OCI-LY7 (cell line): ENCODE measurements at regions not wholly inside any gene's neighbourhood (a gene's known extent, or its start where the extent isn't known, plus 50 kb on each side); places are given as distances from the start of the nearest gene placed in this dataset.
"Not testable (repeated sequence)": the region's sequence is repeated elsewhere in the genome, so short reads cannot be mapped to it uniquely, and the experiment has no call there.

ENCODE experiments used
- BruUV-seq: library from RNA; stranded (reverse); fragments of 400-500 nt; replicated peaks from 2 replicates; lab custom pipeline; 2021; lab: Mats Ljungman, UMichigan
- CTCF ChIA-PET: fragments of 300-600 bp; sonication (Branson Sonifier 250); formaldehyde crosslinking; loops from one replicate; lab custom pipeline; 2022; ENCODE audit warnings: antibody characterized with exemption; ENCODE audit not compliant: unreplicated experiment; lab: Charles Lee
- POLR2A ChIA-PET: fragments of 300-600 bp; sonication (Branson Sonifier 250); formaldehyde crosslinking; loops from one replicate; lab custom pipeline; 2022; ENCODE audit warnings: antibody characterized with exemption; lab: Charles Lee
- DNase-seq: peaks from one replicate; pipeline ENCODE4 v3.0.0-alpha.2; 2015; ENCODE audit warnings: low spot score
- H2AFZ ChIP-seq: fragments of 200-600 bp; sonication (generic), shearing (Covaris generic); 2 replicates; pipeline ENCODE4 v1.6.1; 2014; ENCODE audit warnings: mild to moderate bottlenecking, antibody characterized with exemption, low read length, moderate library complexity
- H3K27ac ChIP-seq: fragments of 200-600 bp; sonication (generic); 2 replicates; pipeline ENCODE4 v1.5.1; 2014; ENCODE audit warnings: mixed run types, low read depth, mild to moderate bottlenecking, moderate library complexity, low read length, inconsistent platforms; ENCODE audit not compliant: poor library complexity, severe bottlenecking
- H3K36me3 ChIP-seq: fragments of 200-600 bp; sonication (generic); 2 replicates; pipeline ENCODE4 v1.6.1; 2014; ENCODE audit warnings: mild to moderate bottlenecking, antibody characterized with exemption, low read length, moderate library complexity, mixed read lengths; ENCODE audit not compliant: insufficient read depth
- H3K4me1 ChIP-seq: fragments of 200-600 bp; sonication (generic); 2 replicates; pipeline ENCODE4 v1.5.1; 2014; ENCODE audit warnings: mild to moderate bottlenecking, low read length; ENCODE audit not compliant: insufficient read depth, poor library complexity, severe bottlenecking
- H3K4me2 ChIP-seq: fragments of 200-600 bp; sonication (generic); 2 replicates; pipeline ENCODE4 v1.6.1; 2014; ENCODE audit warnings: mild to moderate bottlenecking, low read length
- H3K4me3 ChIP-seq: fragments of 200-600 bp; sonication (generic); 2 replicates; pipeline ENCODE4 v1.5.1; 2014; ENCODE audit warnings: mild to moderate bottlenecking, low read depth, low read length; ENCODE audit not compliant: poor library complexity, severe bottlenecking
- H3K79me2 ChIP-seq: fragments of 200-600 bp; sonication (generic); 2 replicates; pipeline ENCODE4 v1.6.1; 2016; ENCODE audit warnings: low read depth, mild to moderate bottlenecking, low read length, moderate library complexity, mixed read lengths; ENCODE audit not compliant: insufficient read depth
- H3K9me2 ChIP-seq: fragments of 200-600 bp; sonication (generic); 2 replicates; pipeline ENCODE4 v1.6.1; 2016; ENCODE audit warnings: mild to moderate bottlenecking, low read length, mixed read lengths; ENCODE audit not compliant: insufficient read depth
- H3K9me3 ChIP-seq: fragments of 200-600 bp; sonication (generic); 2 replicates; pipeline ENCODE4 v1.6.1; 2014; ENCODE audit warnings: mild to moderate bottlenecking, mixed run types, low read length, mixed read lengths
- H4K20me1 ChIP-seq: fragments of 200-600 bp; sonication (generic); 2 replicates; pipeline ENCODE4 v1.6.1; 2014; ENCODE audit warnings: mild to moderate bottlenecking, antibody characterized with exemption, low read length, moderate library complexity, mixed read lengths; ENCODE audit not compliant: insufficient read depth
- CTCF ChIP-seq: fragments of 200-600 bp; sonication (generic); conservative IDR thresholded peaks from 2 replicates; pipeline ENCODE4 v1.5.1; 2014; ENCODE audit warnings: mild to moderate bottlenecking, antibody characterized with exemption, low read length, moderate library complexity, mixed read lengths
- EZH2phosphoT487 ChIP-seq: fragments of 200-600 bp; sonication (generic); IDR thresholded peaks from 2 replicates; pipeline ENCODE4 v1.6.1; 2018; ENCODE audit warnings: low read depth, borderline replicate concordance, mild to moderate bottlenecking, mixed run types, antibody characterized with exemption, low read length, moderate library complexity, mixed read lengths
- intact Hi-C: fragments of 100-400 bp; cut with micrococcal nuclease; formaldehyde crosslinking; loops from one replicate; pipeline ENCODE4 v1.10.0; 2022; ENCODE audit not compliant: unreplicated experiment

DNA sequence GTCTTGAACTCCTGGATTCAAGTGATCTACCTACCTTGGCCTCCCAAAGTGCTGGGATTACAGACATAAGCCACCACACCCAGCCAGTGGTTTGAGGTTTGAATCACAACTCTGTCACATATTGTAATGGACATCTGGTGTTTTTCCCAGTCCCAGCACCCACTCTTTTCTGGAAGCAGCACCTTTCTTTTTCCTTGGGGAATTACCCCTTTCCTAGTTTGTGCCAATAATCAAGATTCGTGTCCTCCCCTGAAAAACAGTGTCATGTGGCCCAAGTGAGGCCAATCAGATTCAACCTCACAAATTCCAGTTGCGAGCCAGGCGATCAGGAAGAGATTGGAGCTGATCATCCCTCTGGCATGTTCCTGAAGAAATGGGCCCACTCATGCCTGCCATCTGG lies 71.7 kb upstream of the SGK1 start:
- Histone ChIP-seq H3K79me2 (no peaks in the 10 kb centered on the region), H3K4me3 (no peak overlapping the region), H3K4me2 (no peak overlapping the region), H3K9me2 (no peaks in the 10 kb centered on the region), H3K27ac (no peak overlapping the region), H3K4me1 (no peaks in the 10 kb centered on the region), H3K9me3 (0 out of 2 replicates have a peak, but pooled peaks cover 3% of the 10 kb centered on the region), H2AFZ (no peak overlapping the region), H3K36me3 (no peaks in the 10 kb centered on the region), H4K20me1 (no peaks in the 10 kb centered on the region)
- CTCF ChIA-PET = no interaction called here
- POLR2A ChIA-PET = no interaction called here
- no TSS peak for BruUV-seq
- no peak for DNase-seq
- no peak for TF ChIP-seq EZH2phosphoT487
- TF ChIP-seq CTCF = no peak
- intact Hi-C loops = no loop called here

GRCh38 chr6:134389129-134389528 lies 71.2 kb upstream of the SGK1 start:
- Histone ChIP-seq H3K27ac (no peak overlapping the region), H3K36me3 (no peaks in the 10 kb centered on the region), H3K79me2 (no peaks in the 10 kb centered on the region), H4K20me1 (no peaks in the 10 kb centered on the region), H3K4me1 (no peaks in the 10 kb centered on the region), H3K9me2 (no peaks in the 10 kb centered on the region), H2AFZ (no peak overlapping the region), H3K4me3 (no peak overlapping the region), H3K4me2 (no peak overlapping the region), H3K9me3 (0 out of 2 replicates have a peak, but pooled peaks cover 3% of the 10 kb centered on the region)
- TF ChIP-seq CTCF = no peak
- no peak for TF ChIP-seq EZH2phosphoT487
- DNase-seq = no peak
- no TSS peak for BruUV-seq
- intact Hi-C loops = no loop called here
- ChIA-PET POLR2A (no interaction called here), CTCF (no interaction called here)

GRCh38 chr6:134386482-134386881 lies 68.6 kb upstream of the SGK1 start:
- POLR2A ChIA-PET = interaction anchor here (0.6 to 0.7 kb wide), 4 partner anchors 57 to 173 kb away, joined by 3 to 7 read pairs (median 4); no protein-coding TSS in a partner anchor
- DNase-seq, H3K36me3 ChIP-seq, H3K4me1 ChIP-seq, H3K9me2 ChIP-seq, H3K27ac ChIP-seq, H4K20me1 ChIP-seq, CTCF ChIA-PET, H3K79me2 ChIP-seq, H2AFZ ChIP-seq, intact Hi-C loops, H3K9me3 ChIP-seq, BruUV-seq, H3K4me3 ChIP-seq, H3K4me2 ChIP-seq: not testable (repeated sequence)
